NCI-H2196 treated with DMSO at 0.1 percent for 48 hours (cell line): ENCODE measurements at regions not wholly inside any gene's neighbourhood (a gene's known extent, or its start where the extent isn't known, plus 50 kb on each side); places are given as distances from the start of the nearest gene placed in this dataset.

Experiments used
- DNase-seq: peaks from one replicate; lab custom pipeline; 2025; ENCODE audit not compliant: unreplicated experiment; lab: John Stamatoyannopoulos, UW

GRCh38 chr12:87930033-87930432 is 99.2 kb downstream of the C12orf50 start:
- no peak for DNase-seq

GRCh38 chr12:87929346-87929745 is 99.9 kb downstream of the C12orf50 start:
- DNase-seq: no peak

- DNase-seq: no peak
These were observed 101.2 kb downstream of the C12orf50 start for GRCh38 chr12:87928031-87928430.

GRCh38 chr12:87925021-87925420 is 104.2 kb downstream of the C12orf50 start:
- no peak for DNase-seq

GRCh38 chr12:87924149-87924548 is 105.1 kb downstream of the C12orf50 start:
- no peak for DNase-seq

- DNase-seq: no peak
These were observed 105.8 kb downstream of the C12orf50 start for GRCh38 chr12:87923361-87923760.

GRCh38 chr12:87922736-87923135 is 106.5 kb downstream of the C12orf50 start:
- DNase-seq: no peak

- DNase-seq: no peak
These were observed 107.6 kb downstream of the C12orf50 start for GRCh38 chr12:87921621-87922020.

- no peak for DNase-seq
These were observed 109.1 kb downstream of the C12orf50 start for GRCh38 chr12:87920139-87920538.

- DNase-seq: no peak
These were observed 127.7 kb downstream of the C12orf50 start for GRCh38 chr12:87901457-87901856.

- DNase-seq: no peak
These were observed 131.5 kb downstream of the C12orf50 start for GRCh38 chr12:87897662-87898061.

- DNase-seq: no peak
These were observed 145.4 kb downstream of the C12orf50 start for GRCh38 chr12:87883806-87884205.

- no peak for DNase-seq
These were observed 150.1 kb downstream of the C12orf50 start for GRCh38 chr12:87879141-87879540.

GRCh38 chr12:87870493-87871460 is 158.4 kb downstream of the C12orf50 start:
- no peak for DNase-seq

- DNase-seq: no peak
These were observed 159.1 kb downstream of the C12orf50 start for GRCh38 chr12:87870061-87870460.

GRCh38 chr12:87866578-87867292 is 162.5 kb downstream of the C12orf50 start:
- no peak for DNase-seq

- DNase-seq: no peak
These were observed 167.4 kb downstream of the C12orf50 start for GRCh38 chr12:87861791-87862190.

- no peak for DNase-seq
These were observed 175.7 kb downstream of the C12orf50 start for GRCh38 chr12:87853448-87854003.

- no peak for DNase-seq
These were observed 180.1 kb downstream of the C12orf50 start for GRCh38 chr12:87849074-87849473.

GRCh38 chr12:87848248-87848868 is 180.8 kb downstream of the C12orf50 start:
- DNase-seq: peak; percentile 25

- DNase-seq: no peak
These were observed 182.1 kb downstream of the C12orf50 start for GRCh38 chr12:87847147-87847546.
